ENCODE measurements at regions not wholly inside any gene's neighbourhood (a gene's known extent, or its start where the extent isn't known, plus 50 kb on each side); places are given as distances from the start of the nearest gene placed in this dataset.

DNA sequence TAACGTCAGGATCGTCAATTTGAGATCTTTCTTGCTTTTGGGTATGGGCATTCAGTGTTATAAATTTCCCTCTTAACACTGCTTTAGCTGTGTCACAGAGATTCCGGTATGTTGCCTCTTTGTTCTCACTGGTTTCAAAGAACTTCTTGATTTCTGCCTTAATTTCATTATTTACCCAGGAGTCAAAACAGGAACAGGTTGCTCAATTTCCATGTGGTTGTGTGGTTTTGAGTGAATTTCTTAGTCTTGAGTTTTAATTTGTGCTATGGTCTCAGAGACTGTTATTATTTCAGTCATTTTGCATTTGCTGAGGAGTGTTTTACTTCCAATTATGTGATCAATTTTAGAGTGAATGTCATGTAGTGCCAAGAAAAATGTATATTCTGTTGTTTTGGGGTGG, 153.1 kb downstream of the PCDH17 start:
- Histone ChIP-seq H3K36me3 (no peaks in the 10 kb centered on the region), H3K27ac (no peak overlapping the region), H3K9me3 (no peaks in the 10 kb centered on the region), H3K27me3 (no peaks in the 10 kb centered on the region), H3K4me3 (no peak overlapping the region), H3K4me1 (no peaks in the 10 kb centered on the region)
- TF ChIP-seq POLR2A (IDR thresholded peaks at IDR 0.05) (no peak), CTCF (IDR thresholded peaks at IDR 0.05) (no peak)
- DNase-seq: no peak
- intact Hi-C loops (cut with DNase I; ENCODE audit: low total_unique reads): no loop called here

- Histone ChIP-seq H3K27me3 (no peaks in the 10 kb centered on the region), H3K4me1 (no peaks in the 10 kb centered on the region), H3K27ac (no peak overlapping the region), H3K4me3 (no peak overlapping the region), H3K36me3 (no peaks in the 10 kb centered on the region), H3K9me3 (no peaks in the 10 kb centered on the region)
- TF ChIP-seq POLR2A (IDR thresholded peaks at IDR 0.05) (no peak), CTCF (IDR thresholded peaks at IDR 0.05) (no peak)
- intact Hi-C loops (cut with DNase I; ENCODE audit: low total_unique reads): no loop called here
- no peak for DNase-seq
These were observed 155.7 kb downstream of the PCDH17 start for GRCh38 chr13:57787058-57787791.

DNA sequence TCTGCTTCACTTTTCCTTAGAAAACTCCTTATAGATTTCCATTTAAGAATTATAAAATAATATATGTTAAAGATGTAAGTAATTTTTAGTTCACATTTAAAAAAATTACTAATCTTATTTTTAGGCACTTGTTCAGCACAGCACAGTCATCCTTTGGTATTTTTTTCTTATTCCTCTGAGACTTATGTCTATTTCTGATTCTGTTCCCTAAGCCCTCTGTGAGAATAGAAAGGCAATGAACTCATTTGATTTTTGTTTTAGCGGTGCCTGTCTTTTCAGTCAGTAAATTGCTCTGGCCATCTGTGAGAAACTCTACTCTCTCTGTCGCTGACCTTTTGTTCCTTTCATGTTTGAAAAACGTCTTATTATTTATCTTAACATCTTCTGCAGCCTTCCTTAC, 168.1 kb downstream of the PCDH17 start:
- Histone ChIP-seq H3K27ac (no peak overlapping the region), H3K36me3 (peaks cover 0 to 2% of the 10 kb centered on the region in 2 donors), H3K4me3 (no peak overlapping the region), H3K4me1 (no peaks in the 10 kb centered on the region), H3K9me3 (no peaks in the 10 kb centered on the region), H3K27me3 (no peaks in the 10 kb centered on the region)
- no peak for DNase-seq
- intact Hi-C loops (cut with DNase I; ENCODE audit: low total_unique reads): no loop called here
- no peak for TF ChIP-seq POLR2A (IDR thresholded peaks at IDR 0.05)
- TF ChIP-seq CTCF (IDR thresholded peaks at IDR 0.05): no peak

GRCh38 chr13:57813651-57814050, 182.1 kb downstream of the PCDH17 start:
- Histone ChIP-seq H3K9me3 (no peaks in the 10 kb centered on the region), H3K27me3 (no peaks in the 10 kb centered on the region), H3K4me1 (no peaks in the 10 kb centered on the region), H3K27ac (no peak overlapping the region), H3K4me3 (no peak overlapping the region), H3K36me3 (no peaks in the 10 kb centered on the region)
- intact Hi-C loops (cut with DNase I; ENCODE audit: low total_unique reads): no loop called here
- no peak for DNase-seq
- TF ChIP-seq CTCF (IDR thresholded peaks at IDR 0.05): no peak
- no peak for TF ChIP-seq POLR2A (IDR thresholded peaks at IDR 0.05)

DNA sequence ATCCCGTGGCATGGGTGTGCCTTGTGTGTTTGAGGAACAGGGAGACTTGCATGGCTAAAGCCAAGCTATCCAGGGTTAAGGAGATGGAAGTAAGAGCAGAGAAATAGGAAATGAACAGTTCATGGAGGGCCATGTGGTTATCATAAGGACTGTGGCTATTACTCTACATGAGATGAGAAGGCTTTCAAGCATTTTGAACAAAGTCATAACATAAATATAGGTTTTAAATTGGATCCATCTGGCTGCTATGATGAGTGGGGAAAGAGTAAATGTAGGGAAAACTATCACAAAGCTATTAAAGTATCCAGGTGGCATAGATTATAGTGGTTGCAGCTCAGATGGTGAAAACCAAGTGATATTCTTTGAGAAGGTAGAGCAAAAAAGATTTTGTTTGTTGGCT, 184.1 kb downstream of the PCDH17 start:
- Histone ChIP-seq H3K4me3 (no peak overlapping the region), H3K36me3 (no peaks in the 10 kb centered on the region), H3K4me1 (no peaks in the 10 kb centered on the region), H3K27ac (no peak overlapping the region), H3K27me3 (no peaks in the 10 kb centered on the region), H3K9me3 (no peaks in the 10 kb centered on the region)
- intact Hi-C loops (cut with DNase I; ENCODE audit: low total_unique reads): no loop called here
- TF ChIP-seq CTCF (IDR thresholded peaks at IDR 0.05) (no peak), POLR2A (IDR thresholded peaks at IDR 0.05) (no peak)
- DNase-seq: no peak
